H1 (cell line): ENCODE measurements at regions not wholly inside any gene's neighbourhood (a gene's known extent, or its start where the extent isn't known, plus 50 kb on each side); places are given as distances from the start of the nearest gene placed in this dataset.

Experiments used
- CTCF ChIA-PET: fragments of 300-600 bp; sonication (Branson Sonifier 250); formaldehyde crosslinking; loops from one replicate; lab custom pipeline; 2021; ENCODE audit not compliant: partially characterized antibody; lab: Charles Lee
- POLR2A ChIA-PET: fragments of 300-600 bp; sonication (Branson Sonifier 250); formaldehyde crosslinking; loops from one replicate; lab custom pipeline; 2021; ENCODE audit warnings: inconsistent platforms; ENCODE audit not compliant: partially characterized antibody; lab: Charles Lee
- DNase-seq, 2 experiments: peaks; one replicate each; pipeline versions ENCODE4 v3.0.0 to v3.0.0-alpha.2; 2010 to 2022; ENCODE audit warnings: low spot score in 2 of 2, low read depth in 1 of 2, mixed read lengths in 1 of 2
- FAIRE-seq: peaks from 2 replicates; lab custom pipeline; 2011; peaks lifted over from hg19 to GRCh38; lab: Jason Lieb, UNC
- H2AFZ ChIP-seq: 2 replicates; pipeline ENCODE4 v1.8.1; 2012; ENCODE audit warnings: low read length, inconsistent platforms
- H2AK5ac ChIP-seq: 2 replicates; pipeline ENCODE4 v1.6.1; 2013; ENCODE audit warnings: low read depth, low read length
- H2BK120ac ChIP-seq: replicated peaks from 2 replicates; pipeline ENCODE3; 2013; ENCODE audit warnings: low read depth, low read length, inconsistent platforms
- H2BK12ac ChIP-seq: 2 replicates; pipeline ENCODE4 v1.6.1; 2013; ENCODE audit warnings: low read depth, low read length
- H2BK15ac ChIP-seq: 2 replicates; pipeline ENCODE4 v1.6.1; 2013; ENCODE audit warnings: low read length
- H2BK20ac ChIP-seq: 2 replicates; pipeline ENCODE4 v1.6.1; 2013; ENCODE audit warnings: low read length
- H2BK5ac ChIP-seq: 2 replicates; pipeline ENCODE4 v1.6.1; 2013; ENCODE audit warnings: low read depth, low read length
- H3K14ac ChIP-seq: 2 replicates; pipeline ENCODE4 v1.6.1; 2013; ENCODE audit warnings: inconsistent platforms; ENCODE audit not compliant: insufficient read length
- H3K18ac ChIP-seq: 2 replicates; pipeline ENCODE4 v1.6.1; 2013; ENCODE audit warnings: low read length; ENCODE audit errors: extremely low read depth
- H3K23ac ChIP-seq: 2 replicates; pipeline ENCODE4 v1.6.1; 2013; ENCODE audit warnings: inconsistent platforms; ENCODE audit not compliant: insufficient read length
- H3K23me2 ChIP-seq: 2 replicates; pipeline ENCODE4 v1.6.1; 2013; ENCODE audit warnings: low read depth, low read length
- H3K27ac ChIP-seq: 2 replicates; pipeline ENCODE4 v1.6.1; 2011; ENCODE audit warnings: low read depth, low read length, inconsistent platforms
- H3K27me3 ChIP-seq, 4 experiments: replicated peaks in 1 of 4; 1 replicate in 1 of 4; 2 replicates in 3 of 4; pipeline versions ENCODE4 v1.6.1 to v1.8.1; 2011 to 2013; ENCODE audit warnings: low read length in 3 of 4, mild to moderate bottlenecking in 3 of 4, inconsistent platforms in 2 of 4, mixed read lengths in 2 of 4, moderate library complexity in 1 of 4; ENCODE audit not compliant: control insufficient read depth in 3 of 4, insufficient read depth in 3 of 4; ENCODE audit errors: extremely low read depth in 1 of 4
- H3K36me3 ChIP-seq, 4 experiments: 2 replicates each; pipeline versions ENCODE4 v1.6.1 to v1.8.1; 2011 to 2013; ENCODE audit warnings: mild to moderate bottlenecking in 4 of 4, low read length in 3 of 4, moderate library complexity in 2 of 4, control low read depth in 1 of 4, inconsistent platforms in 1 of 4; ENCODE audit not compliant: insufficient read depth in 4 of 4, control insufficient read depth in 2 of 4
- H3K4ac ChIP-seq: replicated peaks from 2 replicates; pipeline ENCODE3; 2013; ENCODE audit warnings: low read length, low read depth, mixed read lengths, inconsistent platforms; ENCODE audit not compliant: insufficient read length
- H3K4me1 ChIP-seq, 4 experiments: replicated peaks in 1 of 4; 1 replicate in 1 of 4; 2 replicates in 3 of 4; pipeline versions ENCODE4 v1.6.1 to v1.8.1; 2011 to 2013; ENCODE audit warnings: low read length in 3 of 4, inconsistent platforms in 2 of 4, mixed read lengths in 1 of 4; ENCODE audit not compliant: insufficient read depth in 4 of 4, control insufficient read depth in 3 of 4
- H3K4me2 ChIP-seq, 2 experiments: 2 replicates each; pipeline versions ENCODE4 v1.6.1 to v1.8.1; 2011 to 2013; ENCODE audit warnings: low read depth in 2 of 2, low read length in 2 of 2, control low read depth in 1 of 2, inconsistent platforms in 1 of 2, mild to moderate bottlenecking in 1 of 2; ENCODE audit not compliant: insufficient read depth in 1 of 2
- H3K4me3 ChIP-seq, 4 experiments: fragments of 200-600, 300-600 bp in 1 of 4; sonication (generic), shearing (Covaris generic), sonication (Bioruptor Twin) in 1 of 4; 2 replicates each; pipeline versions ENCODE4 v1.5.1 to v1.8.1; 2011 to 2016; ENCODE audit warnings: low read length in 4 of 4, low read depth in 3 of 4, control low read depth in 2 of 4, inconsistent platforms in 2 of 4, mild to moderate bottlenecking in 2 of 4, mixed read lengths in 1 of 4, moderate library complexity in 1 of 4; ENCODE audit not compliant: insufficient read depth in 2 of 4; ENCODE audit errors: extremely low read depth in 1 of 4
- H3K56ac ChIP-seq: replicated peaks from 2 replicates; pipeline ENCODE3; 2013; ENCODE audit warnings: low read depth, mild to moderate bottlenecking, mixed read lengths, low read length, inconsistent platforms; ENCODE audit not compliant: insufficient read length
- H3K79me1 ChIP-seq: 2 replicates; pipeline ENCODE4 v1.6.1; 2013; ENCODE audit warnings: low read depth, low read length, control low read depth
- H3K79me2 ChIP-seq, 2 experiments: 2 replicates each; pipeline versions ENCODE4 v1.6.1 to v1.8.1; 2012 to 2013; ENCODE audit warnings: low read length in 2 of 2, mild to moderate bottlenecking in 2 of 2, inconsistent platforms in 1 of 2; ENCODE audit not compliant: insufficient read depth in 2 of 2, control insufficient read depth in 1 of 2
- H3K9ac ChIP-seq, 4 experiments: replicated peaks in 1 of 4; 1 replicate in 1 of 4; 2 replicates in 3 of 4; pipeline versions ENCODE4 v1.6.1 to v1.8.1; 2011 to 2013; ENCODE audit warnings: low read depth in 3 of 4, low read length in 3 of 4, control low read depth in 2 of 4, mild to moderate bottlenecking in 2 of 4, moderate library complexity in 2 of 4, inconsistent platforms in 1 of 4; ENCODE audit errors: extremely low read depth in 1 of 4
- H3K9me3 ChIP-seq, 2 experiments: 2 replicates each; pipeline versions ENCODE4 v1.6.1 to v1.8.1; 2012 to 2013; ENCODE audit warnings: mild to moderate bottlenecking in 2 of 2, moderate library complexity in 2 of 2, control low read depth in 1 of 2, inconsistent platforms in 1 of 2, low read depth in 1 of 2, low read length in 1 of 2, mixed read lengths in 1 of 2; ENCODE audit not compliant: insufficient read depth in 2 of 2
- H4K20me1 ChIP-seq, 2 experiments: replicated peaks in 1 of 2; 2 replicates each; pipeline versions ENCODE3 to v1.8.1; 2011 to 2013; ENCODE audit warnings: inconsistent platforms in 2 of 2, low read length in 2 of 2, mild to moderate bottlenecking in 1 of 2; ENCODE audit not compliant: insufficient read depth in 2 of 2, control insufficient read depth in 1 of 2
- H4K5ac ChIP-seq: 2 replicates; pipeline ENCODE4 v1.6.1; 2013; ENCODE audit warnings: low read length, low read depth, mixed read lengths, inconsistent platforms; ENCODE audit not compliant: insufficient read length
- H4K8ac ChIP-seq: 2 replicates; pipeline ENCODE4 v1.8.0; 2013; ENCODE audit warnings: mild to moderate bottlenecking, moderate library complexity, low read length, inconsistent platforms; ENCODE audit not compliant: insufficient read depth; ENCODE audit errors: extremely low read depth
- H4K91ac ChIP-seq: replicated peaks from 2 replicates; pipeline ENCODE3; 2013; ENCODE audit warnings: low read length, mixed read lengths, inconsistent platforms; ENCODE audit not compliant: insufficient read length
- CREB1 ChIP-seq: IDR thresholded peaks from 2 replicates; pipeline ENCODE4 v1.6.1; 2012; ENCODE audit warnings: inconsistent platforms
- JUND ChIP-seq: IDR thresholded peaks from 2 replicates; pipeline ENCODE4 v1.6.1; 2011; ENCODE audit warnings: mild to moderate bottlenecking, improper control_type of control experiment, low read length
- POLR2AphosphoS5 ChIP-seq: IDR thresholded peaks from 2 replicates; pipeline ENCODE4 v1.6.1; 2011; ENCODE audit warnings: low read depth, low read length
- SIX5 ChIP-seq: IDR thresholded peaks from 2 replicates; pipeline ENCODE4 v1.6.1; 2011; ENCODE audit warnings: mild to moderate bottlenecking, low read depth, low read length
- TBP ChIP-seq: IDR thresholded peaks from 2 replicates; pipeline ENCODE4 v1.6.1; 2011; ENCODE audit warnings: low read depth, low read length, improper control_type of control experiment
- ZNF274 ChIP-seq: IDR thresholded peaks from 2 replicates; pipeline ENCODE4 v1.7.0; 2012; ENCODE audit warnings: low read length, borderline replicate concordance; ENCODE audit errors: extremely low read depth
- WGBS, 2 experiments: shearing (Covaris generic) in 1 of 2; methylation state at CpG; one replicate each; pipeline versions ENCODE4 v1.1.6 to v1.1.7; 2013 to 2015; ENCODE audit warnings: low lambda C conversion rate in 2 of 2, mixed read lengths in 2 of 2, inconsistent platforms in 1 of 2, low coverage in 1 of 2, missing lambda C conversion rate in 1 of 2; ENCODE audit not compliant: insufficient replicate concordance in 2 of 2, insufficient coverage in 1 of 2, insufficient read length in 1 of 2; ENCODE audit errors: extremely low coverage in 1 of 2, missing lambda C conversion rate in 1 of 2; 5-methylcytosine and 5-hydroxymethylcytosine counted together

DNA sequence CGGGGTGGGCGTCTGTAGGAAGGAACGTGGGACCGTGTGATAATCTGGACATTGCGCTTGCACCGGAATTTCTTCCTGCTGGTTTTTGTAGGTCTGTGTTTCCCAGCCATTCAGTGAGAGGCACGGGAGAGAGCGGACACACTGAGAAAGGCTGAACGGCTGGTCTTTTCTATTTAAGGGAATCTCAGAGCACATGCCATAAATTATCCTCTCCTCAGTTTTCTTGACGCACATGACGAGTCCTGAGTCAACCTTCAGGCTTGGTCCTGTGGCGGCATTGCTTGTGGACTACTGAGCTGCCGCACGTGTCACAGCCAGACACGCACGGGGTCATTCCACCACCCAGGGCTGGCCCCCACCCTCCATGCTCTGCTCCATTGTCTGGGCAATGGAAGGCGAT lies 519.3 kb upstream of the ID2 start:
- no peaks in the 10 kb centered on the region for H3K36me3 ChIP-seq
- H3K79me1 ChIP-seq: no peaks in the 10 kb centered on the region
- H3K27me3 ChIP-seq: no peaks in the 10 kb centered on the region; a peak in 2 of 7 replicates
- no peak overlapping the region for H2AFZ ChIP-seq
- H3K27ac ChIP-seq: no peak overlapping the region
- H2AK5ac ChIP-seq: no peak overlapping the region
- no peak overlapping the region for H3K14ac ChIP-seq
- H3K4me3 ChIP-seq: no peak overlapping the region
- no peak overlapping the region for H3K4ac ChIP-seq
- H2BK5ac ChIP-seq: no peak overlapping the region
- H3K4me2 ChIP-seq: no peak overlapping the region
- WGBS, 2 experiments: 93% methylated on average over 17 of the region's 17 CpGs; no CpG with 5 or more reads in 1 of the 2 experiments
- peak overlapping the region; percentile 34 for H4K91ac ChIP-seq
- 0 out of 2 replicates have a peak overlapping the region, but pooled peaks have one; percentile 81 for H2BK20ac ChIP-seq
- ChIA-PET POLR2A (no interaction called here), CTCF (interaction anchor here (1.4 kb wide), 1 partner anchor 531 kb away, joined by 4 read pairs; no protein-coding TSS in a partner anchor)
- no peak overlapping the region for H2BK12ac ChIP-seq
- H3K23ac ChIP-seq: no peak overlapping the region
- H3K4me1 ChIP-seq: peaks cover 0 to 7% (median 6%) of the 10 kb centered on the region in 4 experiments; a peak in 2 of 7 replicates
- no peak overlapping the region for H3K9ac ChIP-seq
- H4K20me1 ChIP-seq: no peaks in the 10 kb centered on the region
- H4K5ac ChIP-seq: no peak overlapping the region
- DNase-seq (no peak), FAIRE-seq (no peak)
- H3K56ac ChIP-seq: no peak overlapping the region
- no peak overlapping the region for H2BK15ac ChIP-seq
- no peak overlapping the region for H2BK120ac ChIP-seq
- no peaks in the 10 kb centered on the region for H3K9me3 ChIP-seq
- no peaks in the 10 kb centered on the region; the same call in 1 of the 2 replicates for H3K23me2 ChIP-seq
- no peaks in the 10 kb centered on the region for H3K79me2 ChIP-seq
- H4K8ac ChIP-seq: no peak overlapping the region
- H3K18ac ChIP-seq: no peak overlapping the region
- TF ChIP-seq ZNF274 (no peak), SIX5 (no peak), TBP (no peak), POLR2AphosphoS5 (no peak), JUND (no peak), CREB1 (no peak)
